ENCODE measurements at regions not wholly inside any gene's neighbourhood (a gene's known extent, or its start where the extent isn't known, plus 50 kb on each side); places are given as distances from the start of the nearest gene placed in this dataset.

DNA sequence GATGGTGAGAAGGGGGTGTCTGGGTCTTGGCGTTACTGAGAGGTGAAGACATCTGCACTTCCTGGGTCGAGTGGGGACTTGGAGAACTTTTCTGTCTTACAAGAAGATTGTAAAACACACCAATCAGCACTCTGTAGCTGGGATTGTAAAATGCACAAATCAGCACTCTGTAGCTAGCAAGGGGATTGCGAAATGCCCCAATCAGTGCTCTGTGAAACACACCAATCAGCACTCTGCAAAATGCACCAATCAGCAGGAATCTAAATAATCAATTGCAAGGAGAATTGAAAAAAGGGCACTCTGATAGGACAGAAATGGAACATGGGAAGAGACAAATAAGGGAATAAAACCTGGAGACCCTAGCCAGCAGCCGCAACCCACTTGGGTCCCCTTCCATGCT, 376.1 kb upstream of the SFSWAP start:
- no peak for TF ChIP-seq TAF1 (IDR thresholded peaks at IDR 0.05; ENCODE audit: borderline replicate concordance, insufficient read depth, low read length)
- TF ChIP-seq POLR2AphosphoS5 (IDR thresholded peaks at IDR 0.05; ENCODE audit: low read depth, low read length), result no peak
- TF ChIP-seq, protein P1, sequence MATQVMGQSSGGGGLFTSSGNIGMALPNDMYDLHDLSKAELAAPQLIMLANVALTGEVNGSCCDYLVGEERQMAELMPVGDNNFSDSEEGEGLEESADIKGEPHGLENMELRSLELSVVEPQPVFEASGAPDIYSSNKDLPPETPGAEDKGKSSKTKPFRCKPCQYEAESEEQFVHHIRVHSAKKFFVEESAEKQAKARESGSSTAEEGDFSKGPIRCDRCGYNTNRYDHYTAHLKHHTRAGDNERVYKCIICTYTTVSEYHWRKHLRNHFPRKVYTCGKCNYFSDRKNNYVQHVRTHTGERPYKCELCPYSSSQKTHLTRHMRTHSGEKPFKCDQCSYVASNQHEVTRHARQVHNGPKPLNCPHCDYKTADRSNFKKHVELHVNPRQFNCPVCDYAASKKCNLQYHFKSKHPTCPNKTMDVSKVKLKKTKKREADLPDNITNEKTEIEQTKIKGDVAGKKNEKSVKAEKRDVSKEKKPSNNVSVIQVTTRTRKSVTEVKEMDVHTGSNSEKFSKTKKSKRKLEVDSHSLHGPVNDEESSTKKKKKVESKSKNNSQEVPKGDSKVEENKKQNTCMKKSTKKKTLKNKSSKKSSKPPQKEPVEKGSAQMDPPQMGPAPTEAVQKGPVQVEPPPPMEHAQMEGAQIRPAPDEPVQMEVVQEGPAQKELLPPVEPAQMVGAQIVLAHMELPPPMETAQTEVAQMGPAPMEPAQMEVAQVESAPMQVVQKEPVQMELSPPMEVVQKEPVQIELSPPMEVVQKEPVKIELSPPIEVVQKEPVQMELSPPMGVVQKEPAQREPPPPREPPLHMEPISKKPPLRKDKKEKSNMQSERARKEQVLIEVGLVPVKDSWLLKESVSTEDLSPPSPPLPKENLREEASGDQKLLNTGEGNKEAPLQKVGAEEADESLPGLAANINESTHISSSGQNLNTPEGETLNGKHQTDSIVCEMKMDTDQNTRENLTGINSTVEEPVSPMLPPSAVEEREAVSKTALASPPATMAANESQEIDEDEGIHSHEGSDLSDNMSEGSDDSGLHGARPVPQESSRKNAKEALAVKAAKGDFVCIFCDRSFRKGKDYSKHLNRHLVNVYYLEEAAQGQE (IDR thresholded peaks at IDR 0.05; ENCODE audit: insufficient read depth in 1 of 2, low read depth in 2 of 2, low read length in 2 of 2), result no peak
- no peak for TF ChIP-seq SIN3A (IDR thresholded peaks at IDR 0.05; ENCODE audit: borderline replicate concordance, insufficient read depth, low read length)
- TF ChIP-seq FOXP2 (optimal IDR thresholded peaks at IDR 0.05; ENCODE audit: borderline replicate concordance, extremely low read depth, extremely low read length, insufficient read depth), result no peak

DNA sequence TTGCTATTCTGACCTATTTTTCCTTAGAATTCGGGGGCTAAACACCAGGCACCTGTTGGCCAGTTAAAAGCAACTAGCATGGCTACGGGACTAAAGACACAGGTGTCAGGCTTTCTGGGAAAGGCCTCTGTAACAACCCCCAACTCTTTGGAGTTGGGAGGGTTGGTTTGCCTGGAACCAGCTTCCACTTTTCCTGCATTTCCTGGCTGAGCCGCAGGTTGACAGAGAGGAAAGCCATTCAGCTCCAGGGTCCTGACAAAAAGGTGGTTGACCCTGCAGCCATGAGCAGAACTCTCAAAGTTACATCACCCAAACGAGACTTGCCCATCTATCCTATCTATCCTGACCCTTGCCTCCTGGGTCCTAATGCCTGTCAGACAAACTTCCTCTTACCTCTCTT, 375.4 kb upstream of the SFSWAP start:
- TF ChIP-seq, protein P1 (IDR thresholded peaks at IDR 0.05; ENCODE audit: insufficient read depth in 1 of 2, low read depth in 2 of 2, low read length in 2 of 2), result no peak
- TF ChIP-seq FOXP2 (optimal IDR thresholded peaks at IDR 0.05; ENCODE audit: borderline replicate concordance, extremely low read depth, extremely low read length, insufficient read depth) (no peak), POLR2AphosphoS5 (IDR thresholded peaks at IDR 0.05; ENCODE audit: low read depth, low read length) (no peak), TAF1 (IDR thresholded peaks at IDR 0.05; ENCODE audit: borderline replicate concordance, insufficient read depth, low read length) (no peak), SIN3A (IDR thresholded peaks at IDR 0.05; ENCODE audit: borderline replicate concordance, insufficient read depth, low read length) (no peak)

DNA sequence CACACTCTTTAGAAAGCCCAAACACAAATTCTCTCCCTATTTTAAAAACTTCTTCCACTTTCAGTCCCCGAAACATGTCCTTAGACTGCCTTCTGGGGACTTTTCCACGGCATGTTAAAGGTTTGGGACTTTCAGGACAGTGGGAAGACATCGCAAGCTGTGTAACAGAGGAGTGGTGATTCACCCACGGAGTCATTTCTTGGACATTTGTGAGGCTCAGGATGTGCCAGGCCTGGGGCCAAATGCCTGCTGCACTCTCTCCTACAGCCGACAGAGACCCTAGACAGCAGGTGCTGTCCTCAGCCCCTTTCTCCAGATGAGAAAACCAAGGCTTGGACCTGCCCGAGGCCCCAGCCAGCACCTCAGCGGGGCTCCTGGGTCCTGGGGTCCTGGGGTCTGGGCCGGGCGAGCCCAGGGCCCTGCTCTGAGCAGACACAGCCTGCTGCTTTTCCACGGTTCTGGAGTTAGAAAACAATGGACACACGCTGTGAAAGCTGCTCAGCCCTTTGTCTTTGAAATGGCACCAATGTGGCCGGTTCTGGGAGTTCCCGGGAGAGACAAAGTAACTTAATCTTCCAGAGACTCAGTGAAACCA, 370.2 kb upstream of the SFSWAP start:
- no peak for TF ChIP-seq POLR2AphosphoS5 (IDR thresholded peaks at IDR 0.05; ENCODE audit: low read depth, low read length)
- no peak for TF ChIP-seq TAF1 (IDR thresholded peaks at IDR 0.05; ENCODE audit: borderline replicate concordance, insufficient read depth, low read length)
- no peak for TF ChIP-seq FOXP2 (optimal IDR thresholded peaks at IDR 0.05; ENCODE audit: borderline replicate concordance, extremely low read depth, extremely low read length, insufficient read depth)
- TF ChIP-seq SIN3A (IDR thresholded peaks at IDR 0.05; ENCODE audit: borderline replicate concordance, insufficient read depth, low read length), result no peak
- TF ChIP-seq, protein P1 (IDR thresholded peaks at IDR 0.05; ENCODE audit: insufficient read depth in 1 of 2, low read depth in 2 of 2, low read length in 2 of 2), result no peak

DNA sequence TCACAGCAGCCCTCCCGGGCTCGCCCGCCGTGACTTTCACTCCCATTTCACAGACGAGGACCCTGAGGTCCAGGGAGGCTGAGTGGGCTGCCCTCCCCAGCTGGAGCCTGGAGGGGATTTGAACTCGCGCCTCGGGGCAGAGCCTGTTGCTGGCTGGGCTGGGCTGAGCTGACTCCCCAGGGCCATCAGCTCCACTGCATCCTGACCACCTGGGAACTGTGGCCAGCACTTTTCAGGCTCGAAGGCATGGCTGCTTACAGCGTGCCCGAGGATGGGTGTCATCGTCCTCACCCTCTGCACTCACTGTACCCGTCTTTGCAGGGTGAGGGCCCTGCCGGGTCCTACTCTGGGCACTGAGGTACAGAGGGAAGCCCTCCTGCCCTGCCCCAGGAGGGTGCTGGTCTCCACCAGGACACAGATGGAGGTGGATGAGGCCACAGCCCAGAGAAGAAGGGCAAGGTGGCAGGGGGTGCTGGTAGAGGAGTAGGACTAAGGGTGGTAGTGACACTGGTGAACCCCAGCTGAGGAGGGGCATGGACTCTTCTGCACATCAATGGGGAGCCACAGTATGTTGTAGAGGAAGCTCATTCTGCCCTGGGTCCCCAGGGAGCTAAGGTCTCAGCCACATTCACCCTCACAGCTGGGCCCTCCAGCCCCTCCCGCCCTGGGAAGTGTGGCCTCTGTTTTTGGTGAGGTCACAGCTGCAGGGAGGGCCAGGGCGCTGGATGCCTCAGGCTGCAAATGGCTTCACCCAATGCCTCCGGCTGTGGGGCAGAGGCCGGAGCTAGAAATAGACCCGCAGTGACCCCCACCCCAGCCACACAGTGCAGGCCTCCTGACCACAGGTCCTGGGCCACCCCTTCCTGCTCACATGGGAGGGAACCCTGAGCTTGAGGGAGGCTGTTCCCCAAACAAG, 365.1 kb upstream of the SFSWAP start:
- TF ChIP-seq TAF1 (IDR thresholded peaks at IDR 0.05; ENCODE audit: borderline replicate concordance, insufficient read depth, low read length) (no peak), FOXP2 (optimal IDR thresholded peaks at IDR 0.05; ENCODE audit: borderline replicate concordance, extremely low read depth, extremely low read length, insufficient read depth) (no peak), POLR2AphosphoS5 (IDR thresholded peaks at IDR 0.05; ENCODE audit: low read depth, low read length) (no peak), SIN3A (IDR thresholded peaks at IDR 0.05; ENCODE audit: borderline replicate concordance, insufficient read depth, low read length) (no peak)
- TF ChIP-seq, protein P1 (IDR thresholded peaks at IDR 0.05; ENCODE audit: insufficient read depth in 1 of 2, low read depth in 2 of 2, low read length in 2 of 2), result no peak

All from PFSK-1 (cell line).